ENCODE measurements at regions not wholly inside any gene's neighbourhood (a gene's known extent, or its start where the extent isn't known, plus 50 kb on each side); places are given as distances from the start of the nearest gene placed in this dataset.

DNA sequence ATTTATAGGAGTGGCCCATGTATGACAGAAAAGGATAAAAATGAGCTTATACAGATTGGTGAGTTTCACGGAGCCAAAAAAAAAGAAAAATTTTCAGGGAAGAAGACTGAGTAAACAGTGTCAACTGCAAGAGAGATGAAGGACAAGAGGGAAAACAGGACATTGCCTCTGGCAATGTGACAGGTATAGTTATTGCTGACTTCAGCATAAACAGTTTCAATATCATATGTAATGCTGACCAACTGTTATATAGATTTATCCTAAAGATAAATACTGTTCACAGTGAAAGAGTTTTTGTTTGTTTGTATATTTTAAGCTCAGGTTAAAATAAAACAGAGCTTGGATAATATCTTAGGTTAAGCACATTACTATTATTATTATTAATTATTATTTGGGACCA, 98.0 kb upstream of the FSIP2 start:
- Histone ChIP-seq H3K36me3 (no peaks in the 10 kb centered on the region), H3K27ac (no peak overlapping the region), H3K4me1 (no peaks in the 10 kb centered on the region), H3K9me3 (no peaks in the 10 kb centered on the region), H3K4me3 (no peak overlapping the region), H3K27me3 (no peaks in the 10 kb centered on the region)
- TF ChIP-seq POLR2A (IDR thresholded peaks at IDR 0.05), result no peak
- TF ChIP-seq, protein P1, sequence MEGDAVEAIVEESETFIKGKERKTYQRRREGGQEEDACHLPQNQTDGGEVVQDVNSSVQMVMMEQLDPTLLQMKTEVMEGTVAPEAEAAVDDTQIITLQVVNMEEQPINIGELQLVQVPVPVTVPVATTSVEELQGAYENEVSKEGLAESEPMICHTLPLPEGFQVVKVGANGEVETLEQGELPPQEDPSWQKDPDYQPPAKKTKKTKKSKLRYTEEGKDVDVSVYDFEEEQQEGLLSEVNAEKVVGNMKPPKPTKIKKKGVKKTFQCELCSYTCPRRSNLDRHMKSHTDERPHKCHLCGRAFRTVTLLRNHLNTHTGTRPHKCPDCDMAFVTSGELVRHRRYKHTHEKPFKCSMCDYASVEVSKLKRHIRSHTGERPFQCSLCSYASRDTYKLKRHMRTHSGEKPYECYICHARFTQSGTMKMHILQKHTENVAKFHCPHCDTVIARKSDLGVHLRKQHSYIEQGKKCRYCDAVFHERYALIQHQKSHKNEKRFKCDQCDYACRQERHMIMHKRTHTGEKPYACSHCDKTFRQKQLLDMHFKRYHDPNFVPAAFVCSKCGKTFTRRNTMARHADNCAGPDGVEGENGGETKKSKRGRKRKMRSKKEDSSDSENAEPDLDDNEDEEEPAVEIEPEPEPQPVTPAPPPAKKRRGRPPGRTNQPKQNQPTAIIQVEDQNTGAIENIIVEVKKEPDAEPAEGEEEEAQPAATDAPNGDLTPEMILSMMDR (IDR thresholded peaks at IDR 0.05), result no peak
- no peak for DNase-seq
- intact Hi-C loops (cut with DNase I; ENCODE audit: low total_unique reads), result no loop called here

DNA sequence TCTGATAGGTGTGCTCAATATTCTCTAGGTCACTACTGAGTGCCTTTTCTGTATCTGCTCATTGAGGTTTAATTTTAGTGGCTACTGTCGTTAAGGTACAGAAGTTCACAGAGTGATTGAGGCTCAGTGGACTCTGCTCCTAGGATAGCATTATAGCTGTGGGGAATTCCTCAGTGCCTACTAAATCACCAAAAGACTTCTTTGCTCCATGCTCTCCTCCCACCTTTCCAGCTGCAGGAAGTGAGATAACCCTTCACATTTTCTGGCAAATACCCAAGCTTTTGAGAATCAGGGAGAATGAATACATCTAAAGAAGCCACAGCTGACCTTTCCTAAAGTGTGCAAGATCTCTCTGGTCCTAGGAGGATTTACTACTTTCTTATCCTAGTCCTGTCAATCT, 95.2 kb upstream of the FSIP2 start:
- Histone ChIP-seq H3K27me3 (no peaks in the 10 kb centered on the region), H3K4me3 (no peak overlapping the region), H3K36me3 (no peaks in the 10 kb centered on the region), H3K9me3 (no peaks in the 10 kb centered on the region), H3K4me1 (no peaks in the 10 kb centered on the region), H3K27ac (no peak overlapping the region)
- no peak for TF ChIP-seq POLR2A (IDR thresholded peaks at IDR 0.05)
- TF ChIP-seq, protein P1 (IDR thresholded peaks at IDR 0.05), result no peak
- DNase-seq, result no peak
- intact Hi-C loops (cut with DNase I; ENCODE audit: low total_unique reads), result no loop called here

DNA sequence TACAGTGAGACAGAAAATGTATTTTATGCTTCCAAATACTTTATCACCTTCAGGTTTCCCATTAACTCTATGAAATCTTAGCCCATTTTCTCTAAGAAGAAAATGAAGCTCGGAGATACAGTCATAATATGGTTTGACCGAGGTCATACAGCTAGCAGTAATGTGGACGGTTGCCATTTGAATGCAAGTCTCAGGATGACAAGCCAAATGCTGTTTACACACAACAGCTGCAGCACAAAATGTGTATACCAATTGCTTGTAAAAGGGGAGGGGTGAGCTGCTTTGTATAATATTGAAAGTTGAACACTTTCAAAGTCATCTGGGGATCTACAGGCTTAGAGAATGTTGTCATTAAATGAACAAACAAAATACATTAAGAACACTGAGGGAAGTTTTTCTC, 93.8 kb upstream of the FSIP2 start:
- H3K9me3 ChIP-seq, result no peaks in the 10 kb centered on the region
- no peak overlapping the region for H3K27ac ChIP-seq
- no peaks in the 10 kb centered on the region for H3K27me3 ChIP-seq
- H3K4me3 ChIP-seq, result no peak overlapping the region
- no peaks in the 10 kb centered on the region for H3K4me1 ChIP-seq
- TF ChIP-seq, protein P1 (IDR thresholded peaks at IDR 0.05), result no peak
- TF ChIP-seq POLR2A (IDR thresholded peaks at IDR 0.05), result no peak
- DNase-seq, result no peak
- H3K36me3 ChIP-seq, result no peaks in the 10 kb centered on the region
- intact Hi-C loops (cut with DNase I; ENCODE audit: low total_unique reads), result no loop called here

DNA sequence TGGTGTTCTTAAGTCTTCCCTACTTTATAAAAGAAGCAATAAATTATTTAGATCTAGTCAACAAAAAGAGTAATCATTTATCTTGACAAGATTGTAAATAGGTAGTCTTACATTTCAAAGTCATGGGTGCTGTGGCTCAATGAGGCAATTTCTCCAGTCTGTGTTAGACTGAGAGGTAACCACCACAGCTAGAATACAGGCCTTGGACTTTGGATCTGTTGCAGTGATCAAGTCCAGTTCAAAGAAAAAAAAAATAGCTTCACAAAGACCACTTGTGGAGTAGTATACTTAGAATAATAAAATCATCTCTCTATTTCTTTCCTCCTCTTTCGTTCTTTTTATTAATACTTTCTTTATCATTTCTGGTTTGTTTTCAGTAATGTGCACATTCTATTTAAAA, 93.1 kb upstream of the FSIP2 start:
- no peak for DNase-seq
- Histone ChIP-seq H3K27ac (no peak overlapping the region), H3K9me3 (no peaks in the 10 kb centered on the region), H3K27me3 (no peaks in the 10 kb centered on the region), H3K4me3 (no peak overlapping the region), H3K4me1 (no peaks in the 10 kb centered on the region), H3K36me3 (no peaks in the 10 kb centered on the region)
- intact Hi-C loops (cut with DNase I; ENCODE audit: low total_unique reads), result no loop called here
- TF ChIP-seq, protein P1 (IDR thresholded peaks at IDR 0.05), result no peak
- TF ChIP-seq POLR2A (IDR thresholded peaks at IDR 0.05), result no peak

DNA sequence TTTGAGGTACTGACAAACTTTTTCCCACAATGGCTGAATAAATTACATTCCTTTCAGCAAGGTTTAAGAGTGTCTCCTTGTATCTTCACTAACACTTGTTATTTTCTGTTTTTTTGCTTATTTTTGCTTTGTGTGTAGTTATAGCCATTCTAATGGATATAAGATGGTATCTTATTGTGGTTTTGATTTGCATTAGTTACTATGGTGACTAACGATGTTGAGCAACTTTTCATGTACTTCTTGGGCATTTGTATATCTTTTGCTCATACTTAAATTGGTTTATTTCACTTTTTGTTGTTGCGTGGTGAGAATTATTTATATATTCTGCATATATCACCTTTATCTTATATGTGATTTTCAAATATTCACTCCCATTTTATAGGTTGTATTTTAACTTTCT, 79.9 kb upstream of the FSIP2 start:
- Histone ChIP-seq H3K9me3 (no peaks in the 10 kb centered on the region), H3K27me3 (no peaks in the 10 kb centered on the region), H3K36me3 (no peaks in the 10 kb centered on the region), H3K27ac (no peak overlapping the region), H3K4me3 (no peak overlapping the region), H3K4me1 (no peaks in the 10 kb centered on the region)
- no peak for DNase-seq
- no peak for TF ChIP-seq POLR2A (IDR thresholded peaks at IDR 0.05)
- TF ChIP-seq, protein P1 (IDR thresholded peaks at IDR 0.05), result no peak
- intact Hi-C loops (cut with DNase I; ENCODE audit: low total_unique reads), result no loop called here

Measured in uterus (tissue), 3 donors.